GM18858 (cell line): ENCODE measurements at regions not wholly inside any gene's neighbourhood (a gene's known extent, or its start where the extent isn't known, plus 50 kb on each side); places are given as distances from the start of the nearest gene placed in this dataset.
"Not testable (repeated sequence)": the region's sequence is repeated elsewhere in the genome, so short reads cannot be mapped to it uniquely, and the experiment has no call there.

ENCODE experiments used
- ATAC-seq: cut with Tn5 transposase; IDR thresholded peaks from one replicate; pipeline ENCODE4 v1.9.1; 2021; ENCODE audit not compliant: unreplicated experiment

- ATAC-seq = no peak
Measured at GRCh38 chr3:3346556-3346955, 167.1 kb upstream of the CRBN start.

GRCh38 chr3:3342141-3342540, 162.7 kb upstream of the CRBN start:
- ATAC-seq = no peak

- ATAC-seq = no peak
Measured at GRCh38 chr3:3340965-3341895, 161.7 kb upstream of the CRBN start.

- no peak for ATAC-seq
Measured at GRCh38 chr3:3340526-3340925, 161.0 kb upstream of the CRBN start.

- no peak for ATAC-seq
Measured at GRCh38 chr3:3335903-3336302, 156.4 kb upstream of the CRBN start.

- ATAC-seq = no peak
Measured at GRCh38 chr3:3334491-3334890, 155.0 kb upstream of the CRBN start.

GRCh38 chr3:3333571-3333970, 154.1 kb upstream of the CRBN start:
- no peak for ATAC-seq

- no peak for ATAC-seq
Measured at GRCh38 chr3:3316521-3316920, 137.0 kb upstream of the CRBN start.

- ATAC-seq = no peak
Measured at GRCh38 chr3:3315846-3316245, 136.4 kb upstream of the CRBN start.

GRCh38 chr3:3309887-3310286, 130.4 kb upstream of the CRBN start:
- ATAC-seq = no peak

- no peak for ATAC-seq
Measured at GRCh38 chr3:3308809-3309208, 129.3 kb upstream of the CRBN start.

- no peak for ATAC-seq
Measured at GRCh38 chr3:3307491-3307890, 128.0 kb upstream of the CRBN start.

GRCh38 chr3:3305841-3306240, 126.3 kb upstream of the CRBN start:
- no peak for ATAC-seq

- no peak for ATAC-seq
Measured at GRCh38 chr3:3305084-3305483, 125.6 kb upstream of the CRBN start.

GRCh38 chr3:3303636-3304035, 124.1 kb upstream of the CRBN start:
- no peak for ATAC-seq

GRCh38 chr3:3302964-3303363, 123.5 kb upstream of the CRBN start:
- no peak for ATAC-seq

- ATAC-seq = no peak
Measured at GRCh38 chr3:3301476-3301875, 122.0 kb upstream of the CRBN start.

- no peak for ATAC-seq
Measured at GRCh38 chr3:3296979-3297381, 117.5 kb upstream of the CRBN start.

GRCh38 chr3:3295586-3295985, 116.1 kb upstream of the CRBN start:
- no peak for ATAC-seq

GRCh38 chr3:3291756-3292283, 112.3 kb upstream of the CRBN start:
- not testable (repeated sequence) for ATAC-seq

GRCh38 chr3:3288255-3288654, 108.8 kb upstream of the CRBN start:
- no peak for ATAC-seq

GRCh38 chr3:3286014-3286413, 106.5 kb upstream of the CRBN start:
- no peak for ATAC-seq

- peak; percentile 72 for ATAC-seq
Measured at GRCh38 chr3:3281024-3281423, 101.5 kb upstream of the CRBN start.
